Stimulated activated CD4-positive, alpha-beta T cell treated with anti-CD3 and anti-CD28 coated beads, Interleukin-4, amount 100 ng/mL, for 1 hour (primary cell): ENCODE measurements at regions not wholly inside any gene's neighbourhood (a gene's known extent, or its start where the extent isn't known, plus 50 kb on each side); places are given as distances from the start of the nearest gene placed in this dataset.

ENCODE experiments used
- DNase-seq: peaks from one replicate; pipeline ENCODE4 v3.0.0-alpha.2; 2020

DNA sequence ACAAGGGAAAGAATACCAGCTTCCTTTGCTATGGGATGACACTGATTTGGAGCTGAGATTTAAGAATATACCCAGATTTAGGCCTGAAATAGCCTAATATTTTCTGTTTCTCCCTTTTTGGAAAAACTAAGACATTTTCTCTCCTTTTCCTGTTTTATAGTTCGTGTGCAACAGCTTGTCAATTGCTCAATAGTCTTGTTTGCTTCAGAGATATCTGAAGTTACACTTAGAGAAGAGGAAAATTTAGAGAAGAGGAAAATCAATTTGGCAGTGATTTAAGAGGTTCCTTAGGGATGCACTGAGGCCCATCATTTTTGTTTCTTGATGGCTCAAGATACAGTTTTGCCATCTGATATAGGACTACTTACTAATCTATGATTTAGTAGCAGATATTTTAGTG, 398.6 kb downstream of the RFPL4B start:
- DNase-seq: no peak

DNA sequence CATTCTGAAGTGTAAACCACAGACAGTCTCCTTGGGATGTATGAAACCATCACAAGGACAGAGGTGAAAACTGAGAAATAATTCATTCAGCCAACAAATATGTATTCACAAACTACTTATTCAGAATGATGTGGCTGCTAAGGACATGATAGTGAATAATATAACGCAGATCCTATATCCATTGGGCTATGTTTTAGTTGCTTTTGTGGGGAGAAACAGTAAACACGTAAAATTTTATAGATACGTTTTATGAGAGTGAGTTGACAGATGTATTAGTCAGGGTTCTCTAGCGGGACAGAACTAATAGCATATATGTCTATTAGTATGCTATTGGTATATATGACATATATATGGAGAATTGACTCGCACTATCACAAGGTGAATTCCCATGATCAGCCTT, 402.5 kb downstream of the RFPL4B start:
- DNase-seq: no peak

DNA sequence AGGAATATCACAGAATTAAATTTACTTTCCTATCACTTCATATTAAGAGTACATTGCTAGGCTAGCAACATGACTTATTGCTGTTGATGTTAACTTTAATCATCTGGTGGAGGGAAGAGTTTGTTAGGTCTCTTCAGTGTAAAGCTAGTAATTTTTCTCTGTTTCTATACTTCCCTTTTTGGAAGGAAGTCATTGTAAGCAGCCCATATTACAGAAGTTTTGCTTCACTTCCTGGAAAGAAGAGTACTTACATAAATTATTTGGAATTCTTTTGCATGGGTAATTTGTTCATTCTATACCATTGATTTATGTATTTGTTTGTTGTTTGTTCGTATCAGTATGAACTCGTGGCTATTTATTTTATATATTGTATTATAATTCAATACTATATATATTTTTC, 405.2 kb downstream of the RFPL4B start:
- DNase-seq: no peak

DNA sequence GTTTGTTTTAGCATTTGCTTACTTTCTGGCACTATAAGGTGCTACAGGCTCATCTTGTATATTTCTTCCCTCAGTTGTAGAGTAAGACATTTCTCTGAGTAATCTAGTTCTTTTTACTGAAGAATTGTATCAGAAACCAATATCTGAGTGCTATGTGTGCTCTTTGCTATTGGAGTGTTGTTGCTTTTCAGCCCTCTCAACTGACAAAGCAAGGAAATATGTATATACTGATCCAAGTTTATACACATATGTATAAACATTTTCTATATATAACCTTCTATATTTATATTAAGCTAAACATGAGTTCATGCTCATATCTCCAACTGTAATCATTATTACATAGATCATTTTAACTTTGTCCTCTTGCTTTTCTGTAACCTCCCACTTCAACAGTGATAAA, 405.7 kb downstream of the RFPL4B start:
- DNase-seq: no peak

DNA sequence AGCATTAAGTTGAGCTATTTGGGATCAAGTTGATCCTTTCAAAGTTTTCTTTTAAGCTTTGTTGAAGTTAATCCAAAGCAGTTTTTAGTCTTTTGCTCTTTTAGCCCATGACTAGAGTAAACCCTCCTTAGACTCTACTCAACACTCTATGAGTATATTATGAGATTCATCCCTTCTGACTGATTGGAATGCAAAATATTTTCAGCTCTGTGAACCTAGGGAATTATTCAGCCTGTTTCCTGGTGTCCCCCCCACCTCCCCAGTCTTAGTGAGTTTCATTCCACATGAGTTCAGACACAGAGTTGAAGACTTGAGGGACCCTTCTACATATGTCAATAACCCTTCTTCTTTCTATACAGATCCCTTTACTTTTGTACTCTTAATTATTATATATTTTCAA, 413.7 kb downstream of the RFPL4B start:
- no peak for DNase-seq

DNA sequence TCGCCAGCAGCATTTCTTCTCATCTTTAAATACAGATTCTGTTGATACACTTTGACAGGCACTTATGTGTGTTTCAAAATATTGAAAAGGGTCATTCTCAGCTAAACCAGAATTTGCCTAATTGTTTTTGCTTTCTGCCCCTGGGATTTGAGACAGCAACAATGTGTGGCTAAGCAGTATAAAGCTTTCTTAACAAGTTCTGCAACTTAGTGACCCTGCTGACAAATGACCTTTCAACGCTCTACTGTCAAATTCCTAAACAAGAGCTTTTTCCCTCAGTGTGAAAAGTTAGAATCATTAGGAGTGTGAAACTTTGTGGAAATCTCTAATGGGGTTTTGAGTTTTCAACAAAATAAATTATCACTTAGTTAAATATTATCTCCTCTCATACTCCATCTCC, 414.6 kb downstream of the RFPL4B start:
- no peak for DNase-seq

DNA sequence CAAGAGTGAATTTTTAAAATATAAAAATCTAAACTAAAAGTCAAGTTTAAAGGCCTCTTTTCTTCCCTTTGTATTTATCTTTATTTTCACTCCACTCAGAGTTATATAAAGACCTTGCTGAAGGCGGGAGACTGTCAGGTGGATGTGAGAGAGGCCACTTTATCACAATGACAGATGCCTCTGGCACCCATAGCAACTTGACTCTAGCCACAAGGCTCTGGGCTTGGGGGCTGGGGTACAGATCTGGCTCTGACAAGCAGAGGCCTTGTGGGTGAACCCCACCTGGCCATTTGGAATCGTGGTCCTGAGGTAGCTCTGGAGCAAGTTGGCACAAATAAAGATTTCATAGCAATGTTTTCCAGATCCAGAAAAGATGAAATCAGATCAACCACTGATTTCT, 417.2 kb downstream of the RFPL4B start:
- DNase-seq: no peak

DNA sequence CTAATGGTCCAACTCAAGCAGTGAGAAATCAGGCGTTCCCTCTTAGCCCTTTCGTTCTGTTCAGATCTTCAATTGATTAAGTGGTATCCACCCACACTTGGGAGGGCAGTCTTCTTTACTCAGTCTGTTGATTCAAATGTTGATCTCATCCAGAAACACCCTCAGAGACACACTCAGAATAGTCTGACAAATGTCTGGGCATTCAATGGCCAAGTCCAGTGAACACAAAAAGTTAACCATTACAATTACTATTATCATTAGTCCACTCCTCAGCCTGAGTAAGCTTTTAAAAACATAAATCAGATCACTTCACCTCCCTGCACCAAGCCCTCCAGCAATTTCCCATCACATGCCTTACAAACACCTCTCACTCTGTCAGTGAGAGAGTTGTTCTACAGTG, 423.2 kb downstream of the RFPL4B start:
- DNase-seq: no peak

DNA sequence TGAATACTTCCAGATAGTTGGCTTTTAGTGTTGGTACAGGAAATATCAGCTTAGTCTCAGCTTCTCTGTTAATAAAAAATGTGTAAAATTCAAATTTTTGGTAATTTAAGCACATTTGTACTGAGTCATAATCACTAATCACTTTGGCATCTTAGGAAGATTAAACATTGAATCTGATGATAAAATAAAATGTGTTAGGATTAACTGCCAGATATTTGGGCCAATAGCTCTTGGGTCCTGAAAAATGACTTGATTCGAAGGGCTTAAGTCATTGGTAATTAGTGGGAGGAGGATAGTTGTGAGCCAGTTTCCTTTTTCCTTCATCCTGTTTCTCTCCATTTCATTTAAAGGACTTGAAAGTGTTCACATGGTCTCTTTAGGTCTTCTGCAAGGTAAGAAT, 426.1 kb downstream of the RFPL4B start:
- DNase-seq: no peak

DNA sequence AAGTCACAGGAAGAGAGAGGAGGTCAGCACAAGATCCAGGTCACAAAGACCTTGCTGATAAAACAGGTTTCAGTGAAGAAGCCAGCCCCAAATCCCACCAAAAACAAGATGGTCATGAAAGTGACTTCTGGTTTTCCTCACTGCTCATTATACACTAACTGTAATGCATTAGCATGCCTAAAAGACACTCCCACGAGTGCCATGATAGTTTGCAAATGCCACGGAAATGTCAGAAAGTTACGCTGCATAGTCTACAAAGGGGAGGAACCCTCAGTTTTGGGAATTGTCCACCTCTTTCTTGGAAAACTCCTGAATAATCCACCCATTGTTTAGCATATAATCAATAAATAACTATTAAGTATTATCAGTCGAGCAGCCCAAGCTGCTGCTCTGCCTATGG, 427.2 kb downstream of the RFPL4B start:
- DNase-seq: no peak

DNA sequence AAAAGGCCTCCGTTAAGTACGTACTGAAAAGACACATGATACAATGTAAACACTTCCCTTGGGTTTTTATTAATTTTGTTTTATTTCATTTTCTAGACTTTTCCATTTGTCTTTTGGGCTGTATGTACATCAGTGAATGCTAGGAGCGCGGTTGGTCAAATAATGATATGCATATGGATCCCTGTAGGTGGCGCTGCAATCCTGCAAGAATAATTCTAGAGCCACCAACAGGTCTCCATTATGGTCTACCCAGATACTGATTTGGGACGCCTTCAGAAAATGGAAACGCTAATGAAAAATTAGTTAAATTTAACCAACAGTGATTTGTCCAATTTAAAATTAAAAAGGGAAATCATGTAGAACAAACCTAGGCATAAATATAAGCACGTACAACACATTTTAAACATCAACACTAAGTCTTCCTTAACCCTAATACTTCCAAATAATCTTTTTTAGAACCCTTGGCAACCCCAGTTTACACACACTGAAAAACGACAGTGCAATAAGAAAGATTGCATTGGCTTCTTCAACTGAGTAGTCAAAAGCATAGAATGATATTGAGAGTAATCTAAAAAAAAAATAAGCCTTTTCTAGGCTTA, 433.5 kb downstream of the RFPL4B start:
- DNase-seq: peak; percentile 1

DNA sequence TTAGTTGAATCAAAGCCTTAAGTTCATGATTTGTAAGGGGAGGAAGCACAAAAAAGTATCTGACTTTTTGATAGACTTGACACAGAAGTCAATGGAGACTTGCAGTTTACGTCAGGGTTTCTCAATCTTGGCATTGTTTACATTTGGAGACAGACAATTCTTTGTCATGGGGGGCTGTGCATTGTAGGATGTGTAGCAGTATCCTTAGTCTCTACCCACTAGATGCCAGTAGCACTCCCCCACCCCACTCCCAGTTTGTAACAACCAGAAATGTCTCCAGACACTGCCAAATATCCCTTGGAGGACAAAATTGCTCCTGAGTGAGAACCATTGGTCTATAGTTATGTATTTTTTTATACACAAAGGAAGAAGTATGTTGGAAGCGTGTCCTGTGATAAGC, 434.1 kb downstream of the RFPL4B start:
- DNase-seq: no peak

DNA sequence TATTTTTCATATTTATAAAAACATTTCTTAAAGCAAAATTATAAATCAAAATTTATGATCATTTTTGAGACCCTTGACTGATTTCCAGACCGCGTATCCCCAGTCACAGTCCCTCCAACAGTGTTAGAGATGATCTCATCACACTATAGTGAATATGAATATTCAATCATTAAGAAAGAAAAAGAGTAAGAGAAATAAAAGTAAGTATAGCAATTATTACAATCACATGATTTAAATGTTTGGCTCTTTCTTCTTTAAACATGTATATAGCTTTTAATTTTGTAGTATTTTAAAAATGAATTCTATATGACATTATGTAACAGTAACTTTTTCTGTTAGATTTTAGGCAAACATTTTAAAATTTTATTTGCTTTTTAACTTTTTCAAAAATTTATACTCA, 438.3 kb downstream of the RFPL4B start:
- no peak for DNase-seq

DNA sequence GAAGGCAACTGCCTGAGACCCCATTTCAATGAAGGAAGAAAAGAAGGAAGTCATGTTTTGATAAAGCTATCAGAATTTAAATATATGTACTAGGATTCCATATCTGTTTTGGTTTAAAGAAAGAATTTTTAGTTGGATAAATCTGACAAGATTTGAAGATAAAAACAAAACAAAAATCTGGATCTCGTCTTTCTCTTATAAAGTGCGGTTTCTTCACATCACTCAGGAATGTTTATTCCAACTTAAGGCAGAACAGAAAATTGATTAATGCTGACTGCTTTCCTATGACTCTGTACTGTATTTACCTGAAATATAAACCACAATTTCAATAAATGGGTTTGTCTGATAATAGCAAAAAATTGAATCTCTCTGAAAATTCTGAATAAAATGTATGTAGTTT, 439.7 kb downstream of the RFPL4B start:
- no peak for DNase-seq

DNA sequence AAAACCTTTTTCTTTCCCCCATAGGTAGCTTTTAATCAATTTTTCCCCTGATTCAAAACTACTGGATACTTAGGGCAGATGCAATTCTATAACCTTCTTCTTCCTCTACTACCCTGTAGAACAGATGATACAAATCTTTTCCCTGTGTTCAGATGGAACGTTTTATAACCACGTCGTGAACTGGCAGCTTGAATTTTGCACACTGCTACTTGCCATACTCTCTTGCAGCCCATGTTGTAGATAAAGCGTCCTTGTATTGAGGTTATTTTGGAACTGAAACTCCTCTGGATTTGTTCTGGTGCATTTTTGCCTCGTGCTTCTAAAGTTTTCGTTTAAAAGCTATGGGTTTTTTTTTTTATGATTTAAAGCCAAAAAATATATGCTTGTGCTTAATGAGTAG, 440.2 kb downstream of the RFPL4B start:
- DNase-seq: no peak

DNA sequence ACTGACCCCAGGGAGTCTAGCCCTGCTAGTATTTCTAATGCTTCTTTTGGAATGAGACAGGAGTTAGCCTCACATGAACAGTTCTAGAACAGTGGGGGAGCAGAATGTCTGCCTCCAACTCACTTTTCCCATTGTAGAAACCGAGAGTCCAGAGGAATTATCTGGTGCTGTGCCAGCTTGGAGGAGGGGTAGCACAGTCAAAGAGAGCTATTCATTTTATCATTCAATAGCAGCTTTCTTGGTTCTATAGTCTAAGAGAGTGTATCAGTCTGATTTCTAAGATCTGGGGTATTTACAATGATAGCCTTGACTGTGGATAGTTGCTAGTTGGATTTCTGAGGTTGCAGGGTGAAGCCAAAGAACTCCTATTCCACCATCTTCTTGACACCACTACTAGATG, 448.2 kb downstream of the RFPL4B start:
- no peak for DNase-seq

DNA sequence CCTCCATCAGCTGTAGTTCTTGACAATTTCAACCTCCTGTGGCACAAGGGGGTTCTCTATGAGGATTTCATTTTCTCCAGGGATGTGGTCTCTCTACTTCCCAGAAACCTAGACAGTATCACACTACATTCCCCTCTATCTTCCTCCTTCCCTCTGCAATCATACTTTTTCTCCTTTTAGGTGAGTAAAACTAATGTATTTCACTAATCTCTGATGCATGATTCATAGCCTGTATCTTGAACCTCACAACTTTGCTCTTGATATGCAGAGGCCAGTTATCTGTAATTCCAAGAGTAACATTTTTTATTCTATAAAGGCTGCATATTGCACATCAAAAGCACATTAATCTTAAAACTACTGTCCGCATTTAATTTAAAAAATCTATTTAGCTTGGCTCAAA, 449.6 kb downstream of the RFPL4B start:
- no peak for DNase-seq

DNA sequence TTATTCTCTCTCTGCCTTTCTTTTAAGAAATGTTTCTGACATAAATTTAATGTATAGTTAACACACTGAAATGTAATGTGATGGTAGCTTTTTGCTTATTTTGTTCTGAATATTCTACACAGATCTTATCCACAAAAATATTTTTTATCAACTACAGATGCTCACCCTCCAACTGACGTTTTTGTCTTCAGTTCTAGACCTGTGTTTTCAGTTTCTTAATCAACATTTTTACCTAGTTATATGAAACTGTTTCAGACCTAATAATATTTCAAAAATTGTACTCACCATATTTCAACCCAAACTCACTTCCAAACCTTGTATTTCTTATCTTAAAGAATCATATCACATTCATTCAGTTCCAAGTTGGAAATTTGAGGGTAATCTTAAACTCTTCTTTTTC, 452.8 kb downstream of the RFPL4B start:
- DNase-seq: no peak

DNA sequence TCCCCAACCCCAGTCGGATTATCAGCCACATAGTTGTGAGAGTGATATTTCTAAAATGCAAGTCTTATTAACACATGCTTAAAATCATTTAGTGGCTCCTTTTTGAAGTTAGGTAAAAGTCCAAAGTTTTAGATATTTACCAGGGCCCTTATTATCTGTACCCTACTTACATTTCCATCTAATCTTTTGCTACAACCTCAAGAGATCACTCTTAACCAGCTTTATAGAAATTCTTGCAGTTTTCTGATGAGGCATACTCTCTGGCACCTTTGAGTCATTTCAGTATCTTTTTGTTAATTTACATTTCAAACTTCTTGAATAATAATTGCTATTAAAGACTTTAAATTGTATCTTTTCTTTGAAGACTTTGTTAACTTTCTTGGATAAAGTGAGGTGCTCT, 453.3 kb downstream of the RFPL4B start:
- DNase-seq: no peak

DNA sequence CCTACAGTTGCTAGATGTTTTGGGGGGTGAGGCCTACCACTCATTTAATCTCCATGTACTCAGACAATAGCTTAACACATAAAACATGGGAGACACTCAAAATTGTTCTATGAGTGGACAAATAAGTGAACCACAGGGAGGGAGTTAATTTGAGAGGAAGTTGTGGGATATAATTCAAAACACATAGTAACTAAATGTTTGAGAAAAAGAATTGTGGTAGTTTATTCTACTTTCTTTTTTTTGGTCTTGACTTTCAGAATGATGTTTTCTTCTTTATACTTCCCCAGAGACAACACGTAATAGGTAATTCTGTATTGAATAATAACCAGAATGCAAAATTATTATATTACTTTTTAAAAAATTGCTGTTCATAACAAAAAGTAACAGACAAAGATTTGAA, 453.8 kb downstream of the RFPL4B start:
- DNase-seq: no peak

DNA sequence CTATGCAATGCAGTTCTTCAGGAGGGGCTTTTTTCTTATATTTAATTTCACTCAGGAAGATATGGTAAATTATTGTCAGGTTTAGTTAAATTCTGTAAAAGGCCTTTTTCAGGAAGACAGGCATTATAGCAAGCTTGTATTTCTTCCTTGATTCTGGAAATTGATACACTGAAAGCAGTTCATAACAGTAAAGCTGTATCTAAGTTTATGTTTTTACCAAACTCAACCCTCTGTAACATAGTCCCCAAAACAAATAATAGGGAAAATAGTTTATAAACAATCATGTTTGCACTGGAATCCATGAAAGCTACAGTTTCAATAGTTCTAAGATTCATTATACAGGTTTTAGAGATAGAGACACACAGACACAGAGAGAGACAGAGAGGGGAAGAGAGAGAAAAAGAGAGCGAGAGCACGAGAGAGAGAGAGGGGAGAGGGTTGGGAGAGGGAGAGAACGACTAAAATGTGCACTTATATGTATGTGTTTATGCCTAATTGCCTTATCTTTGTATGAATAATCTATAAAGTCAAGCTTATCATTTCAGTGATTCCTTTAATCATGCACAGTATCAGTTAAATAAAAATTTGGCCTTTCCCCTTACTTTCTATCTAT, 454.4 kb downstream of the RFPL4B start:
- no peak for DNase-seq

DNA sequence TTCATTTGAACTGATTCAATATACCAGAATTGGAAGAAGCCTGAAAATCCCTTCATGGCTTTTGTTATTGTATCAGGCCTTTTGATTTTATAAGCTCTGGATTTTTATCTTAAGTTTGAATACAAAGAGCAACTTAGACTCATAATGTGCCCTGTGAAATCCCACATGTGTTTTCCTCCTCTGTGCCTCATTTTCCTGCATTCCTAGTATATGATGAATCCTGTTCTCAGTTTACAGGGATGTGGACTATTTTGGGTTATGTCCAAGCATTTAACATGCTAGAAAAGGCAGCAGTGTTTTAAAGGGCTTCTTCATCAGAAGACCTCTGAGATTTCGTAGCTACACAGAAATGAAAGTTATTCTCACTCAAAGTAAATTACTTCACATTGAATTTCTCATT, 455.0 kb downstream of the RFPL4B start:
- no peak for DNase-seq

DNA sequence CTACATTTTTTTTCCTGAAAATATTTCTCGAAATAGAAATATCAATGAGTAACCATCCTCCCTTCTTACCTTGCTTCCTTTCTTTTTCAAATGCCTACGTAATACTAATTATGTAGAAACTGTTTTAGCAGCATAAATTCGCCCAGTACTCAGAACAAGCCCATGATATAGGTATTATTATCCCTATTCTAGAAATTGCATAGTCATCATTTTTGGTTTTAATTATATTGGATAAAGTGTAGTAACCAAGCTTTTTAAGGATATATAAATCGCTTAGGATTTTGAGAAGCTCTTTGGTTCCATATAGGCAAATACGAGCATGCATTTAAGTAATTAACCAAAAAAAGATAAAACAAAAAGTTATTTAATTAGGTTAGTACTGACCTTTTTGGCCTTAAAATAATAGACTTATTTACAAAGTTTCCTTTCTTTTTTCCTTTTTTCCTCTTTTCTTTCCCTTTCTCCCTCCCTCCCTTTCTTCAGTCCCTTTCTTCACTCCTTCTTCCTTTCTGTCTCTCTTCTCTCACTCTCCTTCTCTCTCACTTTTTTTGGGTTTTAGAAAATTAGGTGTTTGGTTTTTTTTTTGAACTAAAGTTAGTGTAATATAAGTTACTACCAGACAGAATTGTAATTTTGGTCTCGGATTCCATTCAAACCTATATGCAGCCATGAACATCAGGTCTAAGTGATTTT, 457.7 kb downstream of the RFPL4B start:
- DNase-seq: no peak

DNA sequence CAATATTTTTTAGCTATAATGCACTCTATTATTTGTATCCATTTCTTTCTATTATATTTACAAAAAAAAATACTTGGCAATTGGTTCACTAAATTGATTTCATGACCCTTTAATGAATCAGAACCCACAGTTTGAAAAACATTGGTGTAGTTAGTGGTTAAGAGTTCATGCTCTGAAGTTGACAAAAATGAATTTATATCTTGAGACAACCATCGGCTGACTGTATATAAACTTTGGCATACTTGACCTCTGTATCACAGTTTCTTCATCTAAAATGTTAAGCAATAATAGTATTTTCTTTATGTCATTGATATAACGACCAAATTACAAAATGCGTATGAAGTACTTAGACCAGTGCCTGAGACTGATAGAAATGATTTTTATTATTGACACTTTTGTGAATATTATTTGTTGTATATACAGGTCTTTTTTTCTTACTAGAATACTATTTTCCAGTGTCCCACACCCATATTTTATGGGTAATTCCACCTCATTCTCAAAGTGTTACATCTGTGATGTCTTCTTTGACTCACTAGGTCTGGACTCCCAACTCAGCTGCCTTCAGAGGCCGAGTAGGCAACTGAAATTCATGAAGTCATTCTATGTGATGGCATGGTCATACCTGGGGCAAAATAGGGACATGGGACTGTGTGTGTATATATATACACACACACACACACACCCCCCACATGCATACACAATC, 459.2 kb downstream of the RFPL4B start:
- no peak for DNase-seq
